H1 (cell line): ENCODE measurements at regions not wholly inside any gene's neighbourhood (a gene's known extent, or its start where the extent isn't known, plus 50 kb on each side); places are given as distances from the start of the nearest gene placed in this dataset.

Source experiments
- CTCF ChIA-PET: fragments of 300-600 bp; sonication (Branson Sonifier 250); formaldehyde crosslinking; loops from one replicate; lab custom pipeline; 2021; ENCODE audit not compliant: partially characterized antibody; lab: Charles Lee
- POLR2A ChIA-PET: fragments of 300-600 bp; sonication (Branson Sonifier 250); formaldehyde crosslinking; loops from one replicate; lab custom pipeline; 2021; ENCODE audit warnings: inconsistent platforms; ENCODE audit not compliant: partially characterized antibody; lab: Charles Lee
- DNase-seq, 2 experiments: peaks; one replicate each; pipeline versions ENCODE4 v3.0.0 to v3.0.0-alpha.2; 2010 to 2022; ENCODE audit warnings: low spot score in 2 of 2, low read depth in 1 of 2, mixed read lengths in 1 of 2
- FAIRE-seq: peaks from 2 replicates; lab custom pipeline; 2011; peaks lifted over from hg19 to GRCh38; lab: Jason Lieb, UNC
- H2AFZ ChIP-seq: 2 replicates; pipeline ENCODE4 v1.8.1; 2012; ENCODE audit warnings: low read length, inconsistent platforms
- H2AK5ac ChIP-seq: 2 replicates; pipeline ENCODE4 v1.6.1; 2013; ENCODE audit warnings: low read depth, low read length
- H2BK120ac ChIP-seq: replicated peaks from 2 replicates; pipeline ENCODE3; 2013; ENCODE audit warnings: low read depth, low read length, inconsistent platforms
- H2BK12ac ChIP-seq: 2 replicates; pipeline ENCODE4 v1.6.1; 2013; ENCODE audit warnings: low read depth, low read length
- H2BK15ac ChIP-seq: 2 replicates; pipeline ENCODE4 v1.6.1; 2013; ENCODE audit warnings: low read length
- H2BK20ac ChIP-seq: 2 replicates; pipeline ENCODE4 v1.6.1; 2013; ENCODE audit warnings: low read length
- H2BK5ac ChIP-seq: 2 replicates; pipeline ENCODE4 v1.6.1; 2013; ENCODE audit warnings: low read depth, low read length
- H3K14ac ChIP-seq: 2 replicates; pipeline ENCODE4 v1.6.1; 2013; ENCODE audit warnings: inconsistent platforms; ENCODE audit not compliant: insufficient read length
- H3K18ac ChIP-seq: 2 replicates; pipeline ENCODE4 v1.6.1; 2013; ENCODE audit warnings: low read length; ENCODE audit errors: extremely low read depth
- H3K23ac ChIP-seq: 2 replicates; pipeline ENCODE4 v1.6.1; 2013; ENCODE audit warnings: inconsistent platforms; ENCODE audit not compliant: insufficient read length
- H3K23me2 ChIP-seq: 2 replicates; pipeline ENCODE4 v1.6.1; 2013; ENCODE audit warnings: low read depth, low read length
- H3K27ac ChIP-seq: 2 replicates; pipeline ENCODE4 v1.6.1; 2011; ENCODE audit warnings: low read depth, low read length, inconsistent platforms
- H3K27me3 ChIP-seq, 4 experiments: replicated peaks in 1 of 4; 1 replicate in 1 of 4; 2 replicates in 3 of 4; pipeline versions ENCODE4 v1.6.1 to v1.8.1; 2011 to 2013; ENCODE audit warnings: low read length in 3 of 4, mild to moderate bottlenecking in 3 of 4, inconsistent platforms in 2 of 4, mixed read lengths in 2 of 4, moderate library complexity in 1 of 4; ENCODE audit not compliant: control insufficient read depth in 3 of 4, insufficient read depth in 3 of 4; ENCODE audit errors: extremely low read depth in 1 of 4
- H3K36me3 ChIP-seq, 4 experiments: 2 replicates each; pipeline versions ENCODE4 v1.6.1 to v1.8.1; 2011 to 2013; ENCODE audit warnings: mild to moderate bottlenecking in 4 of 4, low read length in 3 of 4, moderate library complexity in 2 of 4, control low read depth in 1 of 4, inconsistent platforms in 1 of 4; ENCODE audit not compliant: insufficient read depth in 4 of 4, control insufficient read depth in 2 of 4
- H3K4ac ChIP-seq: replicated peaks from 2 replicates; pipeline ENCODE3; 2013; ENCODE audit warnings: low read length, low read depth, mixed read lengths, inconsistent platforms; ENCODE audit not compliant: insufficient read length
- H3K4me1 ChIP-seq, 4 experiments: replicated peaks in 1 of 4; 1 replicate in 1 of 4; 2 replicates in 3 of 4; pipeline versions ENCODE4 v1.6.1 to v1.8.1; 2011 to 2013; ENCODE audit warnings: low read length in 3 of 4, inconsistent platforms in 2 of 4, mixed read lengths in 1 of 4; ENCODE audit not compliant: insufficient read depth in 4 of 4, control insufficient read depth in 3 of 4
- H3K4me2 ChIP-seq, 2 experiments: 2 replicates each; pipeline versions ENCODE4 v1.6.1 to v1.8.1; 2011 to 2013; ENCODE audit warnings: low read depth in 2 of 2, low read length in 2 of 2, control low read depth in 1 of 2, inconsistent platforms in 1 of 2, mild to moderate bottlenecking in 1 of 2; ENCODE audit not compliant: insufficient read depth in 1 of 2
- H3K4me3 ChIP-seq, 4 experiments: fragments of 200-600, 300-600 bp in 1 of 4; sonication (generic), shearing (Covaris generic), sonication (Bioruptor Twin) in 1 of 4; 2 replicates each; pipeline versions ENCODE4 v1.5.1 to v1.8.1; 2011 to 2016; ENCODE audit warnings: low read length in 4 of 4, low read depth in 3 of 4, control low read depth in 2 of 4, inconsistent platforms in 2 of 4, mild to moderate bottlenecking in 2 of 4, mixed read lengths in 1 of 4, moderate library complexity in 1 of 4; ENCODE audit not compliant: insufficient read depth in 2 of 4; ENCODE audit errors: extremely low read depth in 1 of 4
- H3K56ac ChIP-seq: replicated peaks from 2 replicates; pipeline ENCODE3; 2013; ENCODE audit warnings: low read depth, mild to moderate bottlenecking, mixed read lengths, low read length, inconsistent platforms; ENCODE audit not compliant: insufficient read length
- H3K79me1 ChIP-seq: 2 replicates; pipeline ENCODE4 v1.6.1; 2013; ENCODE audit warnings: low read depth, low read length, control low read depth
- H3K79me2 ChIP-seq, 2 experiments: 2 replicates each; pipeline versions ENCODE4 v1.6.1 to v1.8.1; 2012 to 2013; ENCODE audit warnings: low read length in 2 of 2, mild to moderate bottlenecking in 2 of 2, inconsistent platforms in 1 of 2; ENCODE audit not compliant: insufficient read depth in 2 of 2, control insufficient read depth in 1 of 2
- H3K9ac ChIP-seq, 4 experiments: replicated peaks in 1 of 4; 1 replicate in 1 of 4; 2 replicates in 3 of 4; pipeline versions ENCODE4 v1.6.1 to v1.8.1; 2011 to 2013; ENCODE audit warnings: low read depth in 3 of 4, low read length in 3 of 4, control low read depth in 2 of 4, mild to moderate bottlenecking in 2 of 4, moderate library complexity in 2 of 4, inconsistent platforms in 1 of 4; ENCODE audit errors: extremely low read depth in 1 of 4
- H3K9me3 ChIP-seq, 2 experiments: 2 replicates each; pipeline versions ENCODE4 v1.6.1 to v1.8.1; 2012 to 2013; ENCODE audit warnings: mild to moderate bottlenecking in 2 of 2, moderate library complexity in 2 of 2, control low read depth in 1 of 2, inconsistent platforms in 1 of 2, low read depth in 1 of 2, low read length in 1 of 2, mixed read lengths in 1 of 2; ENCODE audit not compliant: insufficient read depth in 2 of 2
- H4K20me1 ChIP-seq, 2 experiments: replicated peaks in 1 of 2; 2 replicates each; pipeline versions ENCODE3 to v1.8.1; 2011 to 2013; ENCODE audit warnings: inconsistent platforms in 2 of 2, low read length in 2 of 2, mild to moderate bottlenecking in 1 of 2; ENCODE audit not compliant: insufficient read depth in 2 of 2, control insufficient read depth in 1 of 2
- H4K5ac ChIP-seq: 2 replicates; pipeline ENCODE4 v1.6.1; 2013; ENCODE audit warnings: low read length, low read depth, mixed read lengths, inconsistent platforms; ENCODE audit not compliant: insufficient read length
- H4K8ac ChIP-seq: 2 replicates; pipeline ENCODE4 v1.8.0; 2013; ENCODE audit warnings: mild to moderate bottlenecking, moderate library complexity, low read length, inconsistent platforms; ENCODE audit not compliant: insufficient read depth; ENCODE audit errors: extremely low read depth
- H4K91ac ChIP-seq: replicated peaks from 2 replicates; pipeline ENCODE3; 2013; ENCODE audit warnings: low read length, mixed read lengths, inconsistent platforms; ENCODE audit not compliant: insufficient read length
- CBX5 ChIP-seq: fragments of 300-800, 300-1000 bp; sonication (generic); IDR thresholded peaks from 2 replicates; pipeline ENCODE4 v1.7.1; 2016; ENCODE audit warnings: antibody characterized with exemption, low read length, low read depth
- GTF2F1 ChIP-seq: IDR thresholded peaks from 2 replicates; pipeline ENCODE4 v1.6.1; 2012; ENCODE audit warnings: low read depth, low read length, improper control_type of control experiment, borderline replicate concordance
- NRF1 ChIP-seq: IDR thresholded peaks from 2 replicates; pipeline ENCODE4 v1.6.1; 2011; ENCODE audit warnings: mild to moderate bottlenecking, low read depth, low read length, improper control_type of control experiment
- SIRT6 ChIP-seq: IDR thresholded peaks from one replicate; pipeline ENCODE4 v1.7.1; 2012; ENCODE audit warnings: low read length, inconsistent platforms
- SP2 ChIP-seq: IDR thresholded peaks from 2 replicates; pipeline ENCODE4 v1.6.1; 2012; ENCODE audit warnings: mild to moderate bottlenecking, low read length, inconsistent platforms
- SP4 ChIP-seq: IDR thresholded peaks from 2 replicates; pipeline ENCODE4 v1.6.1; 2012; ENCODE audit warnings: low read length, inconsistent platforms
- TBP ChIP-seq: IDR thresholded peaks from 2 replicates; pipeline ENCODE4 v1.6.1; 2011; ENCODE audit warnings: low read depth, low read length, improper control_type of control experiment
- WGBS, 2 experiments: shearing (Covaris generic) in 1 of 2; methylation state at CpG; one replicate each; pipeline versions ENCODE4 v1.1.6 to v1.1.7; 2013 to 2015; ENCODE audit warnings: low lambda C conversion rate in 2 of 2, mixed read lengths in 2 of 2, inconsistent platforms in 1 of 2, low coverage in 1 of 2, missing lambda C conversion rate in 1 of 2; ENCODE audit not compliant: insufficient replicate concordance in 2 of 2, insufficient coverage in 1 of 2, insufficient read length in 1 of 2; ENCODE audit errors: extremely low coverage in 1 of 2, missing lambda C conversion rate in 1 of 2; 5-methylcytosine and 5-hydroxymethylcytosine counted together
- TF ChIP-seq, protein P1 (sequence below): IDR thresholded peaks from 2 replicates; pipeline ENCODE4 v1.6.1; 2011; ENCODE audit warnings: low read length, improper control_type of control experiment

DNA sequence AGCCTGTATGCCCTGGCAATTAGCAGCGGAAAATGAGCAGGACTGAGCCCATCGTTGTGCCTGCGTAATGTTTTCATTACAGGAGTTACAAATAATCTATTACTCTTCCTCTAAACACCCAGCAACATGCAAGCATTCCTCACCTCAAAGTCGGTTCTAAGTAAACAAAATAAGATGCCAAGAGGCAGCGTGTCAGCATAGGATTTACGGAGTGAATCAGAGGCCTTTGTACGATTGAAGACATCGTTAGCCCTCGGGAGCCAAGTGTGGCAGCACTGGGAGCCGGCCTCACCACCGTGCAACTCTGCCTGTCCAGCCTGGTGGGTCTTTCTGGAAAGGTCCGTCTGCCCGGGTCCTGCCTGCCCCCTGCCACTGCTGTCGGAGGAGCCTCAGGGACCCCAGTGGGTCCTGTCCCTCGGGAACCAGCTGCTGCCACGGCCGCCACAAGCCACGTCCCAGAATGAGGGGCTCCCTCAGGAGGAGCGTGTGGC, 80.1 kb upstream of the CTDP1 start:
- no peaks in the 10 kb centered on the region for H3K36me3 ChIP-seq
- no peaks in the 10 kb centered on the region for H3K79me1 ChIP-seq
- ChIA-PET POLR2A (no interaction called here), CTCF (no interaction called here)
- TF ChIP-seq, protein P1, sequence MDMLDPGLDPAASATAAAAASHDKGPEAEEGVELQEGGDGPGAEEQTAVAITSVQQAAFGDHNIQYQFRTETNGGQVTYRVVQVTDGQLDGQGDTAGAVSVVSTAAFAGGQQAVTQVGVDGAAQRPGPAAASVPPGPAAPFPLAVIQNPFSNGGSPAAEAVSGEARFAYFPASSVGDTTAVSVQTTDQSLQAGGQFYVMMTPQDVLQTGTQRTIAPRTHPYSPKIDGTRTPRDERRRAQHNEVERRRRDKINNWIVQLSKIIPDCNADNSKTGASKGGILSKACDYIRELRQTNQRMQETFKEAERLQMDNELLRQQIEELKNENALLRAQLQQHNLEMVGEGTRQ: no peak
- TF ChIP-seq NRF1 (no peak), TBP (no peak), GTF2F1 (no peak), SIRT6 (no peak), CBX5 (no peak), SP2 (no peak), SP4 (no peak)
- H3K4ac ChIP-seq: no peak overlapping the region
- no peak overlapping the region for H2BK12ac ChIP-seq
- WGBS, 2 experiments: 85% methylated on average over 19 of the region's 19 CpGs; no CpG with 5 or more reads in 1 of the 2 experiments
- FAIRE-seq: no peak
- H3K27me3 ChIP-seq: no peaks in the 10 kb centered on the region
- H4K5ac ChIP-seq: no peak overlapping the region
- H2BK15ac ChIP-seq: no peak overlapping the region
- H3K4me2 ChIP-seq: no peak overlapping the region
- H3K9ac ChIP-seq: no peak overlapping the region
- H3K79me2 ChIP-seq: no peaks in the 10 kb centered on the region
- no peaks in the 10 kb centered on the region for H4K20me1 ChIP-seq
- no peak overlapping the region for H4K8ac ChIP-seq
- H3K27ac ChIP-seq: no peak overlapping the region
- no peaks in the 10 kb centered on the region for H3K23me2 ChIP-seq
- no peak overlapping the region for H3K18ac ChIP-seq
- H3K14ac ChIP-seq: no peak overlapping the region
- no peaks in the 10 kb centered on the region; a peak in 1 of 7 replicates for H3K4me1 ChIP-seq
- no peak overlapping the region for H2BK20ac ChIP-seq
- no peak overlapping the region for H3K56ac ChIP-seq
- H2BK5ac ChIP-seq: no peak overlapping the region
- no peak overlapping the region for H3K4me3 ChIP-seq
- no peak overlapping the region for H4K91ac ChIP-seq
- no peak overlapping the region for H2AK5ac ChIP-seq
- no peak overlapping the region for H2AFZ ChIP-seq
- H2BK120ac ChIP-seq: no peak overlapping the region
- H3K23ac ChIP-seq: no peak overlapping the region
- DNase-seq: no peak
- H3K9me3 ChIP-seq: no peaks in the 10 kb centered on the region
